ENCODE measurements at regions not wholly inside any gene's neighbourhood (a gene's known extent, or its start where the extent isn't known, plus 50 kb on each side); places are given as distances from the start of the nearest gene placed in this dataset.

GRCh38 chr5:2005101-2006041 lies 122.6 kb upstream of the IRX4 start:
- no peak for TF ChIP-seq CTCF (IDR thresholded peaks at IDR 0.05; ENCODE audit: low read length)
- no peak for TF ChIP-seq EZH2 (IDR thresholded peaks at IDR 0.05; ENCODE audit: borderline replicate concordance, low read length)

Measured in OCI-LY1 (cell line).